ENCODE measurements at regions not wholly inside any gene's neighbourhood (a gene's known extent, or its start where the extent isn't known, plus 50 kb on each side); places are given as distances from the start of the nearest gene placed in this dataset.
"Not testable (repeated sequence)": the region's sequence is repeated elsewhere in the genome, so short reads cannot be mapped to it uniquely, and the experiment has no call there.

DNA sequence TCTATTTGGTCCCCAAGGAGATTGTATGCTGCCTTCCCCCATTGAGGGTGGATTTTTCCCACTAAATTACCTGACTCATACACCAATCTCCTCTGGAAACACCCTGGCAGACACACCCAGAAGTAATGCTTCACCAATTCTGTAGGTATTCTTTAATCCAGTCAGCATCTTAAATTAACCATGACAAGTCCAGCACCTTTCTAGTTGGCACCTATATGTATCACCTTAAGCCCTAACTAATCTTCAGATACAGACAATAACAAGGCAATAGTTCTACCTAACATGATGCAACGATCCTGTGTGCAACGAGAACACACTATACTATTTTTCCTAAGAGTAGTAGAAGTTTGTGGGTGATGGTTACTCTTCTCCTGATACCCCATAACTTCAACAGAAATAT, 473.3 kb upstream of the NPAP1 start:
- TF ChIP-seq, protein P1, sequence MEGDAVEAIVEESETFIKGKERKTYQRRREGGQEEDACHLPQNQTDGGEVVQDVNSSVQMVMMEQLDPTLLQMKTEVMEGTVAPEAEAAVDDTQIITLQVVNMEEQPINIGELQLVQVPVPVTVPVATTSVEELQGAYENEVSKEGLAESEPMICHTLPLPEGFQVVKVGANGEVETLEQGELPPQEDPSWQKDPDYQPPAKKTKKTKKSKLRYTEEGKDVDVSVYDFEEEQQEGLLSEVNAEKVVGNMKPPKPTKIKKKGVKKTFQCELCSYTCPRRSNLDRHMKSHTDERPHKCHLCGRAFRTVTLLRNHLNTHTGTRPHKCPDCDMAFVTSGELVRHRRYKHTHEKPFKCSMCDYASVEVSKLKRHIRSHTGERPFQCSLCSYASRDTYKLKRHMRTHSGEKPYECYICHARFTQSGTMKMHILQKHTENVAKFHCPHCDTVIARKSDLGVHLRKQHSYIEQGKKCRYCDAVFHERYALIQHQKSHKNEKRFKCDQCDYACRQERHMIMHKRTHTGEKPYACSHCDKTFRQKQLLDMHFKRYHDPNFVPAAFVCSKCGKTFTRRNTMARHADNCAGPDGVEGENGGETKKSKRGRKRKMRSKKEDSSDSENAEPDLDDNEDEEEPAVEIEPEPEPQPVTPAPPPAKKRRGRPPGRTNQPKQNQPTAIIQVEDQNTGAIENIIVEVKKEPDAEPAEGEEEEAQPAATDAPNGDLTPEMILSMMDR (IDR thresholded peaks at IDR 0.05), result not testable (repeated sequence)
- not testable (repeated sequence) for TF ChIP-seq TCF7L2, POLR2AphosphoS5 (IDR thresholded peaks at IDR 0.05; ENCODE audit: low read depth, low read length)
